Fibroblast of the aortic adventitia (primary cell): ENCODE measurements at regions not wholly inside any gene's neighbourhood (a gene's known extent, or its start where the extent isn't known, plus 50 kb on each side); places are given as distances from the start of the nearest gene placed in this dataset.
A peak's percentile ranks its signal among the peaks of the same experiment; 100 is the strongest.

Experiments
- DNase-seq: peaks from one replicate; pipeline ENCODE4 v3.0.0-alpha.2; 2010; ENCODE audit warnings: low read depth
- H3K4me3 ChIP-seq: 2 replicates; pipeline ENCODE4 v1.5.1; 2011; ENCODE audit warnings: low read depth, mild to moderate bottlenecking, control low read depth, low read length, moderate library complexity
- TF ChIP-seq, protein P1 (sequence below): IDR thresholded peaks from 2 replicates; pipeline ENCODE4 v1.5.1; 2011; ENCODE audit warnings: mild to moderate bottlenecking, low read length, control low read depth, inconsistent platforms; ENCODE audit not compliant: insufficient read depth

DNA sequence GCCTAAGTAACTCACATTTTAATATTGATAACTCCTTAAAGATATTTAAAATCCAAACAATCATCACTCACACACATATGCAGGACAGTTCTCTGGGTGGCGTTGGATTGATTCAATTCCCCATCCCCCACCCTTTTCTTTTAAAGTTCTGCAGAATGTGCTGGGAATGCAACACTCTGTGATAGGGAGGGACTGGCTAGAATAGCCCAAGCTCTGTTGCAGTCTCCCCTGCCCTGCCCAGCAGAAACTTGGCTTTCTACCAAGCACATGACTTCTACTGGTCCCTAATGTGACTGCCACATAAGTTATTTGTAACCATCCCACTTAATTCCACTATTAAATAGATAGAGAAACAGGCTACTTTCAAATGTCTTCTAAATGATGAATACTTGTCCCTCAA is 55.2 kb downstream of the TWIST1 start:
- TF ChIP-seq, protein P1, sequence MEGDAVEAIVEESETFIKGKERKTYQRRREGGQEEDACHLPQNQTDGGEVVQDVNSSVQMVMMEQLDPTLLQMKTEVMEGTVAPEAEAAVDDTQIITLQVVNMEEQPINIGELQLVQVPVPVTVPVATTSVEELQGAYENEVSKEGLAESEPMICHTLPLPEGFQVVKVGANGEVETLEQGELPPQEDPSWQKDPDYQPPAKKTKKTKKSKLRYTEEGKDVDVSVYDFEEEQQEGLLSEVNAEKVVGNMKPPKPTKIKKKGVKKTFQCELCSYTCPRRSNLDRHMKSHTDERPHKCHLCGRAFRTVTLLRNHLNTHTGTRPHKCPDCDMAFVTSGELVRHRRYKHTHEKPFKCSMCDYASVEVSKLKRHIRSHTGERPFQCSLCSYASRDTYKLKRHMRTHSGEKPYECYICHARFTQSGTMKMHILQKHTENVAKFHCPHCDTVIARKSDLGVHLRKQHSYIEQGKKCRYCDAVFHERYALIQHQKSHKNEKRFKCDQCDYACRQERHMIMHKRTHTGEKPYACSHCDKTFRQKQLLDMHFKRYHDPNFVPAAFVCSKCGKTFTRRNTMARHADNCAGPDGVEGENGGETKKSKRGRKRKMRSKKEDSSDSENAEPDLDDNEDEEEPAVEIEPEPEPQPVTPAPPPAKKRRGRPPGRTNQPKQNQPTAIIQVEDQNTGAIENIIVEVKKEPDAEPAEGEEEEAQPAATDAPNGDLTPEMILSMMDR = no peak
- H3K4me3 ChIP-seq = no peak overlapping the region
- no peak for DNase-seq

DNA sequence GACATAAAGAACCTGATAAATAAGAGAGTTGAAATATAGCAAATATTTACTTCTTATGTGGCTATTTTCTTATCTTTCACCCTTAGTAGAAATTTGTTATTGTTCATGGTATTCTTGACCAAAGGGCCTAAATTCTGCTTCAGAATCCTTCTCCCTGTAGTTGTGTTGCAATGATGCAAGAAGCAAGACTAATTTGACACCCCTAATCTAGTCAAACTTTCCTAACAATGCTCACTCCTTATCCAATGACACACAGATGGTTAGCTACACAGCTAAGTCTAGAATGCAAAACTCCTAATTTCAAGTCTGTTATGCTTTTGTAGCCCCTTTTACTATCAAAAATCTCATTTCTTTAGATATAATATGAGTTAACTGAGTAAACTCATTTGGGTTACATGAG is 56.1 kb downstream of the TWIST1 start:
- H3K4me3 ChIP-seq = no peak overlapping the region
- TF ChIP-seq, protein P1 = no peak
- DNase-seq = peak; percentile 65

DNA sequence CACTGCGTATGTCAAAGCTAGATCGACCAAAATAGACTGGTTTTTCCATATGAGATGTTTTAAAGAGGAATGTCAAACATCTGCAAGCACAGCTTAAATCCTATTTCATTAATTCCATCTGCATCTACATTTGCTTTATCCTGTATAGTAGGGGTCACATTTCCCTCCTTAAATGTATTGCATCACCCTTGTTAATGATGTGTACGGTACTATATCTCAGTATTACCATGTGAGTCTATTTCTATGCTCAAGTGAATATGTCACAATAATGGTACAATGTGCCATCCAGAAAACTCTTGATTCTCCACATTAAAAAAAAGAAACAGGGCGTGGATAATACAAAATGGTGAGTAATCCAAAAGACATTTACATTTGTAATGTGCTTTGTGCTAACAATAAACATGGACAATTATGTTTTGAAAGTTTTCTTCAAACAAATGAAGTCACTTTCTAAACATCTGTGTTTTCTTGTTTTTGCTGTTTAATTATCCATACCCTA is 56.6 kb downstream of the TWIST1 start:
- no peak overlapping the region for H3K4me3 ChIP-seq
- TF ChIP-seq, protein P1 = no peak
- peak; percentile 47 for DNase-seq

DNA sequence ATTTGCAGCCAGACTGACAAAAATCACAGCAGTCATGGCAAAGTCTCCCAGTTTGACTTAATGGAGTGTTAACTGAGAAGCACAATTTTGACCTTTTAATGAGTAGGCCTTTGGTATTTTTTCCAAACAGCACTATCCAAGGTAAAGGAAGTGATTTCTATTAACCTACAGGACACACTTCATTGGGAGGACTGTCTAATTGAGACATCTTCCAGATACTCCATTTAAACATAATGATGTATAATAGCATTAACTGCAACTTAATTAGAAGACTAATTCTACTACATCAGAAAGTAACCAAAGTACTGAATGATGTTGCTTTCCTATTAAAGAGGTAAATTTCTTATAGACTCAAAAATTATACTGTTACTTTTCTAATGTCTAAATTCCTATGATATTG is 61.1 kb downstream of the TWIST1 start:
- H3K4me3 ChIP-seq = no peak overlapping the region
- TF ChIP-seq, protein P1 = no peak
- DNase-seq = no peak
